Natural killer cell (primary cell): ENCODE measurements at regions not wholly inside any gene's neighbourhood (a gene's known extent, or its start where the extent isn't known, plus 50 kb on each side); places are given as distances from the start of the nearest gene placed in this dataset.

Experiments
- ATAC-seq, 3 donors: fragments of 150-1000 bp in 2 of 3; fragments of 200-7000 bp in 1 of 3; cut with Tn5 transposase; 1 replicate in 1 of 3; 2 replicates in 2 of 3; pipeline ENCODE4 v1.10.0; 2021; ENCODE audit warnings: mild to moderate bottlenecking in 2 of 3, moderate library complexity in 2 of 3
- DNase-seq, 2 donors: peaks; one replicate each; pipeline versions ENCODE4 v3.0.0 to v3.0.0-alpha.2; 2013 to 2021; ENCODE audit warnings: mixed read lengths in 1 of 2
- H3K27ac ChIP-seq: one replicate; pipeline ENCODE4 v1.5.1; 2013; ENCODE audit warnings: mild to moderate bottlenecking, low read length
- H3K27me3 ChIP-seq: one replicate; pipeline ENCODE4 v1.6.1; 2013; ENCODE audit warnings: low read length; ENCODE audit not compliant: control insufficient read depth, insufficient read depth
- H3K36me3 ChIP-seq: one replicate; pipeline ENCODE4 v1.6.1; 2013; ENCODE audit warnings: low read length; ENCODE audit not compliant: control insufficient read depth, insufficient read depth
- H3K4me1 ChIP-seq: one replicate; pipeline ENCODE4 v1.6.1; 2013; ENCODE audit warnings: low read length; ENCODE audit not compliant: control insufficient read depth, insufficient read depth
- H3K4me3 ChIP-seq: one replicate; pipeline ENCODE4 v1.5.1; 2013; ENCODE audit warnings: low read length
- H3K9me3 ChIP-seq: one replicate; pipeline ENCODE4 v1.6.1; 2013; ENCODE audit warnings: low read length; ENCODE audit not compliant: control insufficient read depth, insufficient read depth
- H3K27ac Mint-ChIP-seq, 2 donors: one replicate each; pipeline ENCODE4 v1.8.0; 2022; ENCODE audit warnings: mild to moderate bottlenecking in 2 of 2, mixed read lengths in 2 of 2, moderate library complexity in 1 of 2
- H3K27me3 Mint-ChIP-seq, 2 donors: one replicate each; pipeline ENCODE4 v1.8.0; 2022; ENCODE audit warnings: low read depth in 2 of 2, mixed read lengths in 2 of 2
- H3K36me3 Mint-ChIP-seq: one replicate; pipeline ENCODE4 v1.8.0; 2022; ENCODE audit warnings: mixed read lengths
- H3K4me1 Mint-ChIP-seq, 2 donors: one replicate each; pipeline ENCODE4 v1.8.0; 2022; ENCODE audit warnings: mixed read lengths in 2 of 2
- H3K4me3 Mint-ChIP-seq: one replicate; pipeline ENCODE4 v1.8.0; 2022; ENCODE audit warnings: mild to moderate bottlenecking, moderate library complexity, mixed read lengths
- H3K9me3 Mint-ChIP-seq, 2 donors: one replicate each; pipeline ENCODE4 v1.8.0; 2022; ENCODE audit warnings: mixed read lengths in 2 of 2
- WGBS: methylation state at CpG from one replicate; pipeline ENCODE4 v1.1.7; 2013; ENCODE audit warnings: missing lambda C conversion rate; ENCODE audit not compliant: insufficient coverage; 5-methylcytosine and 5-hydroxymethylcytosine counted together
- intact Hi-C: fragments of 100-400 bp; cut with micrococcal nuclease; formaldehyde crosslinking; loops from one replicate; pipeline ENCODE4 v1.14.2; 2022
- TF ChIP-seq, protein P1 (sequence below): fragments of 200-600 bp; IDR thresholded peaks from one replicate; pipeline ENCODE4 v1.8.0; 2022; ENCODE audit warnings: antibody characterized with exemption

DNA sequence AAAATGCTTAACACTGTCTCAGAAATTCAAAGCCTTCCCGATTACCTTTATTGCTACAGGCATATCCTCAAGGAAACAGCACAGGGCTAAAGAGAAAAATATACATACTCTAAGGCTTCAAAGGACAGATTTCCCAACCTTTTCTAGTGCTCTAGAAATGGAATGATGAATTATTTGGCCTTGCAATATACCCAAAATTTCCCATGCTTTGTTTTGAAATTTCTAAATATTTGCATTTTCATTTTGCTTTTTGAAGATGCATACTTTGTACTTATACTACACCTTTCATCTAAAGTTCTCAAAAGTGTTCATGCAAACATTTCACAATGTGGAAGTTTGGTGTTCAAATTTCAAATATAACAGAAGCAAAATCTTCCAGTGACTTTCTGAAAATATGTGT, 312.7 kb upstream of the PDE4D start:
- H3K9me3 Mint-ChIP-seq, result peaks cover 6 to 11% of the 10 kb centered on the region in 2 donors
- Histone ChIP-seq H3K4me3 (no peak overlapping the region), H3K27me3 (no peaks in the 10 kb centered on the region), H3K36me3 (no peaks in the 10 kb centered on the region), H3K4me1 (no peaks in the 10 kb centered on the region), H3K27ac (no peak overlapping the region), H3K9me3 (no peaks in the 10 kb centered on the region)
- no peak overlapping the region for H3K27ac Mint-ChIP-seq
- no peaks in the 10 kb centered on the region for H3K27me3 Mint-ChIP-seq
- no peak for DNase-seq
- no peaks in the 10 kb centered on the region for H3K4me1 Mint-ChIP-seq
- no peaks in the 10 kb centered on the region for H3K36me3 Mint-ChIP-seq
- intact Hi-C loops, result no loop called here
- H3K4me3 Mint-ChIP-seq, result no peak overlapping the region
- WGBS, result 90% methylated on average over 1 of the region's 1 CpG
- ATAC-seq, result no peak
- TF ChIP-seq, protein P1, sequence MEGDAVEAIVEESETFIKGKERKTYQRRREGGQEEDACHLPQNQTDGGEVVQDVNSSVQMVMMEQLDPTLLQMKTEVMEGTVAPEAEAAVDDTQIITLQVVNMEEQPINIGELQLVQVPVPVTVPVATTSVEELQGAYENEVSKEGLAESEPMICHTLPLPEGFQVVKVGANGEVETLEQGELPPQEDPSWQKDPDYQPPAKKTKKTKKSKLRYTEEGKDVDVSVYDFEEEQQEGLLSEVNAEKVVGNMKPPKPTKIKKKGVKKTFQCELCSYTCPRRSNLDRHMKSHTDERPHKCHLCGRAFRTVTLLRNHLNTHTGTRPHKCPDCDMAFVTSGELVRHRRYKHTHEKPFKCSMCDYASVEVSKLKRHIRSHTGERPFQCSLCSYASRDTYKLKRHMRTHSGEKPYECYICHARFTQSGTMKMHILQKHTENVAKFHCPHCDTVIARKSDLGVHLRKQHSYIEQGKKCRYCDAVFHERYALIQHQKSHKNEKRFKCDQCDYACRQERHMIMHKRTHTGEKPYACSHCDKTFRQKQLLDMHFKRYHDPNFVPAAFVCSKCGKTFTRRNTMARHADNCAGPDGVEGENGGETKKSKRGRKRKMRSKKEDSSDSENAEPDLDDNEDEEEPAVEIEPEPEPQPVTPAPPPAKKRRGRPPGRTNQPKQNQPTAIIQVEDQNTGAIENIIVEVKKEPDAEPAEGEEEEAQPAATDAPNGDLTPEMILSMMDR, result no peak

DNA sequence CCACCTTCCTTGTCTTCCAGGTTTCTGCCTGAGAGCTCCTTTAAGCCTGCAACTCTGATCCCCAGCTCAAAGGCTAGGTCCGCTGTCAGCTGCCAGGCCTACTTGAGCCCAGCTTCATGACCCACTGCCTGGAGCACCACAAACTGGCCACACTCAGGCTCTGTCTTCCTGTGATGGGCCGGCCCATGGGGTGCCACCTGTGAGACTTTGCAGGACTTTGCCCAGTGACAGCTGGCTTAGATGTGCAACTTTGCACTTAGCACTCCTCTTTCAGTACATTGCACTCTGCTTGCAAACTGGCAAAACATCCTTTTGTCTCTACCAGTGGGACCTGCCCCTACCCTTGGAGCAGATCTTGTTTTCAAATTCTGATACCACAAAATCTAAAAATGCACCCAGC, 311.5 kb upstream of the PDE4D start:
- no peaks in the 10 kb centered on the region for H3K27me3 ChIP-seq
- intact Hi-C loops, result no loop called here
- TF ChIP-seq, protein P1, result no peak
- DNase-seq, result no peak
- Mint-ChIP-seq H3K36me3 (no peaks in the 10 kb centered on the region), H3K4me1 (no peaks in the 10 kb centered on the region), H3K4me3 (no peak overlapping the region), H3K9me3 (peaks cover 6 to 11% of the 10 kb centered on the region in 2 donors), H3K27ac (no peak overlapping the region), H3K27me3 (no peaks in the 10 kb centered on the region)
- H3K4me3 ChIP-seq, result no peak overlapping the region
- H3K9me3 ChIP-seq, result no peaks in the 10 kb centered on the region
- no peak for ATAC-seq
- no peak overlapping the region for H3K27ac ChIP-seq
- WGBS, result 76% methylated on average over 2 of the region's 2 CpGs
- no peaks in the 10 kb centered on the region for H3K4me1 ChIP-seq
- H3K36me3 ChIP-seq, result no peaks in the 10 kb centered on the region

DNA sequence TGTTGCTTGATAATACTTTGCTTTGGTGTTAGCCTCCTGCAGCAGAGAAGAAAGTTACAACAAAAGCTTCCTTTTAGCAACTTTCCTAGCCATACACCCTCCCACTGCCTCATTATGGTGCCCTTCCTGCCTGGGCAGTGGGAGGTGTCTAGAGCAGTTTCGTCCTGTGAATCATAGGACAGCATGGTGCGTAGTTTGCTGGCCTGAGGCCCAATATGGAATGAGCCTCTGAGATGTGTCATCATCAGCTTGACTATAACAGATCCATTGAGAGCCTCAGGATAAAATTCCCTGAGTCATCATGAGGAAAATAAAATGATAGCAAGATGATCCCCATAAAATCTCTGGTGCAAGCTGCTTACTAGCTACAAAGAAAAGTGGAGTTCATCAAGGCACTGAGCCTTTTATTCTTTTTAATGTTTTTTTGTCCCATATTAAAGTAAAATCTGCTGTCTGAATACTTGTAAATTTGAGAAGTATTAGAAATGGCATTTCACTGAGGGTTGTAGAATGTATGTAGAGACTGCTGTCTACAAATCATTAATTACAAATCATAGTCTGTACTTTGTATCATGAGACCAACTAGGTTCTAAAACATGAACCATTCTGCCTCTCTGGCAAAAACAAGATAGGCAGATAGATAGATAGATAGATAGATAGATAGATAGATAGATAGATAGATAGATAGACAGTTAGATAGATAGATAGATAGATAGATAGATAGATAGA, 303.0 kb upstream of the PDE4D start:
- ATAC-seq (no peak), DNase-seq (no peak)
- no peaks in the 10 kb centered on the region for H3K4me1 Mint-ChIP-seq
- no peaks in the 10 kb centered on the region for H3K27me3 Mint-ChIP-seq
- H3K36me3 Mint-ChIP-seq, result no peaks in the 10 kb centered on the region
- H3K27me3 ChIP-seq, result no peaks in the 10 kb centered on the region
- TF ChIP-seq, protein P1, result no peak
- H3K27ac Mint-ChIP-seq, result no peak overlapping the region
- H3K36me3 ChIP-seq, result no peaks in the 10 kb centered on the region
- H3K4me3 ChIP-seq, result no peak overlapping the region
- intact Hi-C loops, result no loop called here
- 79% methylated on average over 2 of the region's 2 CpGs for WGBS
- no peak overlapping the region for H3K4me3 Mint-ChIP-seq
- H3K9me3 Mint-ChIP-seq, result peaks cover 12 to 15% of the 10 kb centered on the region in 2 donors
- H3K4me1 ChIP-seq, result no peaks in the 10 kb centered on the region
- H3K9me3 ChIP-seq, result no peaks in the 10 kb centered on the region
- no peak overlapping the region for H3K27ac ChIP-seq

DNA sequence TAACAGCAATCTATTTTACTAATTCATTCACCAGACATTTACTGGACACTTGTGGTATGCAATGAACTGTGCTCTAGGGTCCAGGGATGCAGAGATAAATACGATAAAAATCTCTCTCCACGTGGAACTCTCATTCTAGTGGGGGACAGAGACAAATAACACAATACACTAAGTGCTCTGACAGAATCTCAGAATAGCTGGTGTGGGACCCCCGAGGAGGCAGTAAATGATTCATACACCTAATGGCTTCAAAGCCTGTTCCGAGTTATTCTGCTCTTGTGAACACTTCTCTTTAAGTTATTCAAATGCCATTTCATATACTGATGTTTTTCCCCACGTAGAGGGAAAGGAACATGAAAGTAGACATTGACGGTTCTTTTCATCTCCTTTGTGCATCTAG, 302.0 kb upstream of the PDE4D start:
- H3K4me3 Mint-ChIP-seq, result no peak overlapping the region
- no peaks in the 10 kb centered on the region for H3K27me3 ChIP-seq
- H3K27me3 Mint-ChIP-seq, result no peaks in the 10 kb centered on the region
- ATAC-seq (no peak), DNase-seq (no peak)
- H3K4me1 Mint-ChIP-seq, result no peaks in the 10 kb centered on the region
- no peak overlapping the region for H3K4me3 ChIP-seq
- H3K4me1 ChIP-seq, result no peaks in the 10 kb centered on the region
- intact Hi-C loops, result no loop called here
- H3K27ac Mint-ChIP-seq, result no peak overlapping the region
- 93% methylated on average over 6 of the region's 6 CpGs for WGBS
- peaks cover 15% of the 10 kb centered on the region in 2 donors for H3K9me3 Mint-ChIP-seq
- no peaks in the 10 kb centered on the region for H3K36me3 Mint-ChIP-seq
- TF ChIP-seq, protein P1, result no peak
- H3K36me3 ChIP-seq, result no peaks in the 10 kb centered on the region
- no peaks in the 10 kb centered on the region for H3K9me3 ChIP-seq
- no peak overlapping the region for H3K27ac ChIP-seq
